Large intestine (tissue), 3 donors: ENCODE measurements at regions not wholly inside any gene's neighbourhood (a gene's known extent, or its start where the extent isn't known, plus 50 kb on each side); places are given as distances from the start of the nearest gene placed in this dataset.
"Not testable (repeated sequence)": the region's sequence is repeated elsewhere in the genome, so short reads cannot be mapped to it uniquely, and the experiment has no call there.

ENCODE experiments used
- DNase-seq, 2 donors: peaks; one replicate each; pipeline versions ENCODE4 v3.0.0 to v3.0.0-alpha.2; 2013
- H3K27ac ChIP-seq: one replicate; pipeline ENCODE4 v1.5.1; 2013; ENCODE audit warnings: low read length
- H3K27me3 ChIP-seq: 2 replicates; pipeline ENCODE4 v1.6.1; 2013; ENCODE audit warnings: low read length; ENCODE audit not compliant: control insufficient read depth, insufficient read depth
- H3K36me3 ChIP-seq: 2 replicates; pipeline ENCODE4 v1.6.1; 2013; ENCODE audit warnings: low read length; ENCODE audit not compliant: control insufficient read depth, insufficient read depth
- H3K4me1 ChIP-seq: one replicate; pipeline ENCODE4 v1.6.1; 2013; ENCODE audit warnings: low read length; ENCODE audit not compliant: control insufficient read depth, insufficient read depth
- H3K4me3 ChIP-seq: one replicate; pipeline ENCODE4 v1.5.1; 2013; ENCODE audit warnings: low read length
- H3K9me3 ChIP-seq: one replicate; pipeline ENCODE4 v1.6.1; 2013; ENCODE audit warnings: mild to moderate bottlenecking, low read depth, low read length, moderate library complexity; ENCODE audit not compliant: control insufficient read depth
- WGBS: methylation state at CpG from one replicate; pipeline ENCODE4 v1.1.5; 2013; ENCODE audit warnings: low lambda C conversion rate; ENCODE audit not compliant: insufficient coverage; 5-methylcytosine and 5-hydroxymethylcytosine counted together

GRCh38 chr5:106658150-106658549 is 1012.6 kb downstream of the EFNA5 start:
- DNase-seq: no peak
- H3K9me3 ChIP-seq: no peaks in the 10 kb centered on the region
- no peak overlapping the region for H3K4me3 ChIP-seq
- H3K27ac ChIP-seq: no peak overlapping the region
- no peaks in the 10 kb centered on the region for H3K36me3 ChIP-seq
- no peaks in the 10 kb centered on the region for H3K4me1 ChIP-seq
- H3K27me3 ChIP-seq: no peaks in the 10 kb centered on the region

GRCh38 chr5:106656821-106657220 is 1013.9 kb downstream of the EFNA5 start:
- Histone ChIP-seq H3K4me3 (no peak overlapping the region), H3K9me3 (no peaks in the 10 kb centered on the region), H3K4me1 (no peaks in the 10 kb centered on the region), H3K36me3 (no peaks in the 10 kb centered on the region), H3K27ac (no peak overlapping the region), H3K27me3 (no peaks in the 10 kb centered on the region)
- 75% methylated on average over 1 of the region's 2 CpGs for WGBS
- no peak for DNase-seq

- Histone ChIP-seq H3K27ac (no peak overlapping the region), H3K27me3 (no peaks in the 10 kb centered on the region), H3K4me3 (no peak overlapping the region), H3K36me3 (no peaks in the 10 kb centered on the region), H3K4me1 (no peaks in the 10 kb centered on the region), H3K9me3 (no peaks in the 10 kb centered on the region)
- no peak for DNase-seq
Measured at GRCh38 chr5:106649031-106649430, 1021.7 kb downstream of the EFNA5 start.

GRCh38 chr5:106648401-106648800 is 1022.3 kb downstream of the EFNA5 start:
- 80% methylated on average over 1 of the region's 2 CpGs for WGBS

GRCh38 chr5:106646106-106646505 is 1024.6 kb downstream of the EFNA5 start:
- Histone ChIP-seq H3K27me3 (no peaks in the 10 kb centered on the region), H3K4me3 (no peak overlapping the region), H3K9me3 (no peaks in the 10 kb centered on the region), H3K36me3 (no peaks in the 10 kb centered on the region), H3K4me1 (no peaks in the 10 kb centered on the region), H3K27ac (no peak overlapping the region)
- DNase-seq: no peak
- 100% methylated on average over 1 of the region's 1 CpG for whole genome bisulfite sequencing

More at GRCh38 chr5:106648401-106648800, 1022.3 kb downstream of the EFNA5 start:
- Histone ChIP-seq H3K4me1 (no peaks in the 10 kb centered on the region), H3K4me3 (no peak overlapping the region), H3K27me3 (no peaks in the 10 kb centered on the region), H3K27ac (no peak overlapping the region), H3K9me3 (no peaks in the 10 kb centered on the region), H3K36me3 (no peaks in the 10 kb centered on the region)
- DNase-seq: no peak

GRCh38 chr5:106640511-106640910 is 1030.2 kb downstream of the EFNA5 start:
- no peaks in the 10 kb centered on the region for H3K9me3 ChIP-seq
- no peak for DNase-seq
- no peaks in the 10 kb centered on the region for H3K27me3 ChIP-seq
- no peaks in the 10 kb centered on the region for H3K36me3 ChIP-seq
- WGBS: no CpG with 5 or more reads among the region's 1 CpG
- H3K4me3 ChIP-seq: no peak overlapping the region
- H3K4me1 ChIP-seq: no peaks in the 10 kb centered on the region
- H3K27ac ChIP-seq: no peak overlapping the region

- Histone ChIP-seq H3K27me3 (no peaks in the 10 kb centered on the region), H3K4me3 (no peak overlapping the region)
- WGBS: 83% methylated on average over 1 of the region's 2 CpGs
Measured at GRCh38 chr5:106639488-106639887, 1031.2 kb downstream of the EFNA5 start.

GRCh38 chr5:106637275-106637674 is 1033.5 kb downstream of the EFNA5 start:
- Histone ChIP-seq H3K9me3 (no peaks in the 10 kb centered on the region), H3K27ac (no peak overlapping the region), H3K4me1 (no peaks in the 10 kb centered on the region), H3K4me3 (no peak overlapping the region), H3K27me3 (no peaks in the 10 kb centered on the region), H3K36me3 (no peaks in the 10 kb centered on the region)
- DNase-seq: no peak
- WGBS: no CpG with 5 or more reads among the region's 2 CpGs

More at GRCh38 chr5:106639488-106639887, 1031.2 kb downstream of the EFNA5 start:
- no peak overlapping the region for H3K27ac ChIP-seq
- no peak for DNase-seq
- H3K36me3 ChIP-seq: no peaks in the 10 kb centered on the region
- H3K9me3 ChIP-seq: no peaks in the 10 kb centered on the region
- no peaks in the 10 kb centered on the region for H3K4me1 ChIP-seq

- no peaks in the 10 kb centered on the region for H3K9me3 ChIP-seq
- no peaks in the 10 kb centered on the region for H3K27me3 ChIP-seq
- whole genome bisulfite sequencing: no CpG with 5 or more reads among the region's 2 CpGs
- no peak overlapping the region for H3K27ac ChIP-seq
- no peak overlapping the region for H3K4me3 ChIP-seq
- no peaks in the 10 kb centered on the region for H3K4me1 ChIP-seq
- DNase-seq: no peak
- no peaks in the 10 kb centered on the region for H3K36me3 ChIP-seq
Measured at GRCh38 chr5:106634375-106634774, 1036.4 kb downstream of the EFNA5 start.

- Histone ChIP-seq H3K36me3 (no peaks in the 10 kb centered on the region), H3K4me1 (no peaks in the 10 kb centered on the region), H3K27me3 (no peaks in the 10 kb centered on the region), H3K27ac (no peak overlapping the region), H3K4me3 (no peak overlapping the region), H3K9me3 (no peaks in the 10 kb centered on the region)
- no peak for DNase-seq
Measured at GRCh38 chr5:106633825-106634224, 1036.9 kb downstream of the EFNA5 start.

GRCh38 chr5:106628456-106628855 is 1042.3 kb downstream of the EFNA5 start:
- WGBS: no CpG with 5 or more reads among the region's 17 CpGs
- not testable (repeated sequence) for H3K4me1 ChIP-seq, H3K27ac ChIP-seq, H3K36me3 ChIP-seq, H3K4me3 ChIP-seq, DNase-seq, H3K27me3 ChIP-seq, H3K9me3 ChIP-seq
